ENCODE measurements at regions not wholly inside any gene's neighbourhood (a gene's known extent, or its start where the extent isn't known, plus 50 kb on each side); places are given as distances from the start of the nearest gene placed in this dataset.
"Not testable (repeated sequence)": the region's sequence is repeated elsewhere in the genome, so short reads cannot be mapped to it uniquely, and the experiment has no call there.

GRCh38 chr1:145482214-145482860 lies 56.9 kb upstream of the NBPF20 start:
- not testable (repeated sequence) for DNase-seq (ENCODE audit: low spot score)

DNA sequence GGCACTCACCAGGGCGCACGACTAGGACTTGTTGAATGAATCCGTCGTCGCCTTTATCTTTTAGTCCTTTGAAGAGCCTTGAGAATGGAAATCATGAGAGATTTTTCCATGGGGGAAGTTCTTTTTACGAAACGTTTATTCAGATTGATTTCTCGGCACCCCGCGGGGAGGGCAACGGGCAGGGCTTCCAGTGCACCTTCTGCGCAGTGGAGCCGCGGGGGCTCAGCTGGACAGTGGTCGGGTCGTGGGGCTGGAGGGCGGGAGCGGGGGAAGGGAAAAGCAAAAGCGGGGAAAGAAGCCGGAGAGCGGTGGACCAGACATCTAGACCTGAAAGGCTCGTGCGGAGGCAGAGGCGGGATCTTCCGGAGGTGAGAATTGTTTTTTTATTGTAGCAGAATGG lies 50.6 kb upstream of the NBPF20 start:
- DNase-seq (ENCODE audit: low spot score), result not testable (repeated sequence)

- DNase-seq (ENCODE audit: low spot score), result peak; percentile 51
These were observed 50.0 kb upstream of the NBPF20 start for GRCh38 chr1:145475369-145475915.

Measured in kidney tubule cell (primary cell).